IMR-90 (cell line): ENCODE measurements at regions not wholly inside any gene's neighbourhood (a gene's known extent, or its start where the extent isn't known, plus 50 kb on each side); places are given as distances from the start of the nearest gene placed in this dataset.

Source experiments
- CTCF ChIP-seq: conservative IDR thresholded peaks from 2 replicates; pipeline ENCODE4 v1.5.1; 2012; ENCODE audit warnings: mild to moderate bottlenecking, low read depth, low read length, improper control_type of control experiment
- POLR2A ChIP-seq: IDR thresholded peaks from 2 replicates; pipeline ENCODE4 v1.6.1; 2012; ENCODE audit warnings: mild to moderate bottlenecking, low read depth, low read length

- TF ChIP-seq POLR2A, result no peak
- no peak for TF ChIP-seq CTCF
These were observed 123.0 kb upstream of the ARHGAP28 start for GRCh38 chr18:6606411-6607085.
